Fibroblast of the aortic adventitia (primary cell): ENCODE measurements at regions not wholly inside any gene's neighbourhood (a gene's known extent, or its start where the extent isn't known, plus 50 kb on each side); places are given as distances from the start of the nearest gene placed in this dataset.

Experiments used
- DNase-seq: peaks from one replicate; pipeline ENCODE4 v3.0.0-alpha.2; 2010; ENCODE audit warnings: low read depth
- H3K4me3 ChIP-seq: 2 replicates; pipeline ENCODE4 v1.5.1; 2011; ENCODE audit warnings: low read depth, mild to moderate bottlenecking, control low read depth, low read length, moderate library complexity
- TF ChIP-seq, protein P1 (sequence below): IDR thresholded peaks from 2 replicates; pipeline ENCODE4 v1.5.1; 2011; ENCODE audit warnings: mild to moderate bottlenecking, low read length, control low read depth, inconsistent platforms; ENCODE audit not compliant: insufficient read depth

DNA sequence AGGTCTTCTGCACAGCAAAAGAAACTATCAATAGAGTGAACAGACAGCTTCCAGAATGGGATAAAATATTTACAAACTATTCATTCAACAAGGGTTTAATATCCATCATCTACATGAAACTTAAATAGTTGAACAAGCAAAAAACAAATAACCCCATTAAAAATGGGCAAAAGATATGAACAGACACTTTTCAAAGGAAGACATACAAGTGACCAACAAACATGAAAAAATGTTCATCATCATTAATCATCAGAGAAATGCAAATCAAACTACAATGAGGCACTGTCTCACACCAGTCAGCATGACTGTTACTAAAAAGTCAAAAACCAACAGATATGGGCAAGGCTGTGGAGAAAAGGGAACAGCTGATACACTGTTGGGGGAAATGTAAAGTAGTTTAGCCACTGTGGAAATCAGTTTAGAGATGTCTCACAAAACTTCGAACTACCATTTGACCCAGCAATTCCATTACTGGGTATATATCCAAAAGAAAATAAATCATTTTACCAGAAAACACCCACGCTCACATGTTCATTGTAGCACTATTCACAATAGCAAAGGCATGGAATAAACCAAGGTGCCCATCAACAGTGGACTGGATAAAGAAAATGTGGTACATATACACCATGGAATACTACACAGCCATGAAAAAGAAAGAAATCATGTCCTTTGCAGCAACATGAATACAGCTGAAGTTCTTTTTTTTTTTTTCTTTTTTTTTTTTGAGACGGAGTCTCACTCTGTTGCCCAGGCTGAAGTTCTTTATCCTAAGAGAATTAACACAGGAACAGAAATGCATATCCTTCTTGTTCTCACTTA, 172.6 kb downstream of the KLF6 start:
- TF ChIP-seq, protein P1, sequence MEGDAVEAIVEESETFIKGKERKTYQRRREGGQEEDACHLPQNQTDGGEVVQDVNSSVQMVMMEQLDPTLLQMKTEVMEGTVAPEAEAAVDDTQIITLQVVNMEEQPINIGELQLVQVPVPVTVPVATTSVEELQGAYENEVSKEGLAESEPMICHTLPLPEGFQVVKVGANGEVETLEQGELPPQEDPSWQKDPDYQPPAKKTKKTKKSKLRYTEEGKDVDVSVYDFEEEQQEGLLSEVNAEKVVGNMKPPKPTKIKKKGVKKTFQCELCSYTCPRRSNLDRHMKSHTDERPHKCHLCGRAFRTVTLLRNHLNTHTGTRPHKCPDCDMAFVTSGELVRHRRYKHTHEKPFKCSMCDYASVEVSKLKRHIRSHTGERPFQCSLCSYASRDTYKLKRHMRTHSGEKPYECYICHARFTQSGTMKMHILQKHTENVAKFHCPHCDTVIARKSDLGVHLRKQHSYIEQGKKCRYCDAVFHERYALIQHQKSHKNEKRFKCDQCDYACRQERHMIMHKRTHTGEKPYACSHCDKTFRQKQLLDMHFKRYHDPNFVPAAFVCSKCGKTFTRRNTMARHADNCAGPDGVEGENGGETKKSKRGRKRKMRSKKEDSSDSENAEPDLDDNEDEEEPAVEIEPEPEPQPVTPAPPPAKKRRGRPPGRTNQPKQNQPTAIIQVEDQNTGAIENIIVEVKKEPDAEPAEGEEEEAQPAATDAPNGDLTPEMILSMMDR, result no peak

DNA sequence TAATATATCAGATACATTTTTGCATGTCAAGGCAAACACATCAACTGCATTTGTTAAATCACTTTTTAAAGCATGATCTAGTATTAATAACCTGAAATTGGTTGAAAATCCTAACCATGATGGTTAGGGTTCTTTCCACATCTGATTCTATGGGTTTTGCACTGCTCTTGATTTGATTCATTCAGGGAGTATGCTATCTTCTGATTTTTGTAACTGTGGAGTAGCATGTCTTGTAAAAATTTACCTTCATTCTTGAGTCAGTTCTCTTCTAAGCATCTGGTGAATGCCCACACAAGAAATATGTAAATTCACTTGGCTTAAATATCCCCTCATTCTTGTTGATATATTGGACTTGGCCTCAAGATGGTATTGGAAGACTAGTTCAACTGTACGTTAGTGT, 178.7 kb downstream of the KLF6 start:
- DNase-seq, result no peak
- H3K4me3 ChIP-seq, result no peak overlapping the region
- TF ChIP-seq, protein P1, result no peak

More for the DNA sequence above, 172.6 kb downstream of the KLF6 start:
- no peak overlapping the region for H3K4me3 ChIP-seq
- DNase-seq, result no peak

DNA sequence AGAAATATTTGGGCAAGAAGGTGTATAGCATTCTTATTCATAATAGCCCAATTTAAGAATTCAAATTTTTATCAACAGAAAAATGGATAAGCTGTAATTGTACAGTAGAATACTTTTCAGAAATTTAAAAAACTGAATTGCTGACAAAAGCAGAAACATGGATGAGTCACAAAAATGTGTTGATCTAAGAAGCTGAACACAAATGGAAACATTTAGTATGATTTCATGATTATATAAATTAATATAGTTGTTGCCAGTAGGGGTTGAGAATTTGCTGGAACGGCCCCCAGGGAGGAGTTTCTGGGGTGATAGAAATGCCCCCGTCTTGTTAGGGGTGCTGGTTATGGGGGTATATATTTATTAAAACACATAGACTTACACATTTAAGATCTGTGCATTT, 179.1 kb downstream of the KLF6 start:
- no peak overlapping the region for H3K4me3 ChIP-seq
- DNase-seq, result no peak
- TF ChIP-seq, protein P1, result no peak

DNA sequence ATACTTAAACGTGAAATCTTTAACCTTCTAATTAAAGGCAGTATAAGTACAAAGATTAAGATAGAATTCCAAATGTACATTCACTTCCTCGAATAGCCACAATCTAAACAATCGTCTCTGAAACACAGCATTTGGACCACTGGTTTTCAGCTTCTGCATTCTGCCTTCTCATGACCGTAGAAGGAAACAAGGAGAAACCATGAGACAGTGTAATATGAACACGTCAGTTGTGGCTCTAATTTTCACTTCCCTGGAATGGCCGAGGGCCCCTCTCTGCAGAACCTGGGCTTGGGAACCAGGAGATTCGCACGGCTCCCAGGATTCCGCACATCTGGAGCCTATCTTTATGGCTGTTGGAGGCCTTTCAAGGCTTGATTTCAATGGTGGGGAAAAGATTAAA, 189.3 kb downstream of the KLF6 start:
- no peak overlapping the region for H3K4me3 ChIP-seq
- TF ChIP-seq, protein P1, result no peak
- no peak for DNase-seq

DNA sequence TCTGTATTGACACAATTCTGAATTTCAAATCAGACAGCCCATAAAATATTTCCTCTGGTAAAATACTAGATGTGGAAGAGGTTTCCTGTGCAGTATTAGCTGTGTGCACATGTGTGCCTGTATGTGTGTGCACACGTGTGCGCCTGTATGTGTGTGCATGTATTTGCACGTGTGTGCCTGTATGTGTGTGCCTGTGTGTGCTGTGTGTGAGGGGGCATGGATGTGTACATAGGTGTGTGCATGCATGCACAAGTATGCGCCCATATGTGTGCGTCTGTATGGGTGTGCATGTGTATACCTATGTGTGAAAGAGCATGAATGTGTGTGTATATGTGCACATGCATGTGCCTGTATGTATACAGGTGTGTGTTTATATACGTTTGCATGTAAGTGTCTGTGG, 191.4 kb downstream of the KLF6 start:
- TF ChIP-seq, protein P1, result no peak
- no peak for DNase-seq
- no peak overlapping the region for H3K4me3 ChIP-seq

DNA sequence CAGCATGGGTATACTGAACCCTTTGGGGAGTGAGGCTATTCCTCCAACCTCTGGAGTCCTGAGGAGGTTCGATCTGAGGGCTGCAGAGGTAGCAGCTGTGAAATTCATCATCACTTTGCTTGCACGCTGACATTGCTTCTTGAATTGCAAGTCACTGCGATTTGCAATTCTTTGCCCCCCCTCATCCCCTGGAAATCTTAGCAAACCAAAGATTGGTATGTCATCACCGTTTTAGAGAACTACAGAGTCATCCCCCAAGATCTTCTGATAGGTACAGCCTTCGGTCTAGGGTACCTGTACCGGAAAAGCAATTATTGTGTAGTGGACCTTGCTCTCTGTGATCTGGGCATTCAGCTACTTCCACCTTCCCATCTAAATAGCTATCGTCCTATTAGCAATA, 192.6 kb downstream of the KLF6 start:
- TF ChIP-seq, protein P1, result no peak
- no peak for DNase-seq
- no peak overlapping the region for H3K4me3 ChIP-seq

DNA sequence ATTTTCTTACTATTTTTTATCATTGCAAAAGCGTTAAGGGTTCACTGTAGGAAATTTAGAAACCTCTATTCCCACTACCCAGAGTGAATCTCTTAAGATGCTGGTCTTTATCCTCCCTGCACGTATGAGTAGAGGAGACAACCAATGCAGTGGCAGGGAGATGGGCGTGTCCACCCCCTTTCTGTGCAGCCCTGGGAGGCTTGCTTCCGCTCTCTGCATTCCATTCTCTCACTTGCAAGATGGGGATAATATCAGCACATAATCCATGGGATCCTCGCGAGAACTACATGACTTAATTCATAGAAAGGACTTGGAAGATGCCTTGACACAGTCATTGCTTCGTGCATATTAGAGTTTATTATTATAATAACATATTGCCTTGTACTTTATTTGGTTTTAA, 196.2 kb downstream of the KLF6 start:
- DNase-seq, result no peak

More for the DNA sequence above, 196.2 kb downstream of the KLF6 start:
- no peak overlapping the region for H3K4me3 ChIP-seq
- TF ChIP-seq, protein P1, result no peak
